H9 (cell line): ENCODE measurements at regions not wholly inside any gene's neighbourhood (a gene's known extent, or its start where the extent isn't known, plus 50 kb on each side); places are given as distances from the start of the nearest gene placed in this dataset.

ENCODE experiments used
- DNase-seq: peaks from one replicate; pipeline ENCODE4 v3.0.0-alpha.2; 2017
- H2AFZ ChIP-seq: one replicate; pipeline ENCODE4 v1.6.1; 2013; ENCODE audit warnings: mild to moderate bottlenecking, low read length, control low read depth, moderate library complexity
- H2AK5ac ChIP-seq: 2 replicates; pipeline ENCODE4 v1.6.1; 2013; ENCODE audit warnings: low read length, control low read depth, mixed read lengths; ENCODE audit not compliant: insufficient read length
- H2BK120ac ChIP-seq: one replicate; pipeline ENCODE4 v1.6.1; 2013; ENCODE audit warnings: low read depth, mild to moderate bottlenecking, low read length, control low read depth, inconsistent platforms; ENCODE audit not compliant: poor library complexity, severe bottlenecking
- H2BK12ac ChIP-seq: 2 replicates; pipeline ENCODE4 v1.6.1; 2013; ENCODE audit warnings: low read length, control low read depth, mixed read lengths, low read depth; ENCODE audit not compliant: insufficient read length
- H2BK15ac ChIP-seq: 2 replicates; pipeline ENCODE4 v1.6.1; 2013; ENCODE audit warnings: low read depth, low read length, control low read depth
- H2BK20ac ChIP-seq: one replicate; pipeline ENCODE4 v1.6.1; 2013; ENCODE audit warnings: low read depth, mild to moderate bottlenecking, low read length, control low read depth, inconsistent platforms; ENCODE audit not compliant: poor library complexity, severe bottlenecking
- H2BK5ac ChIP-seq: 2 replicates; pipeline ENCODE4 v1.6.1; 2013; ENCODE audit warnings: low read length, control low read depth, mixed read lengths; ENCODE audit not compliant: insufficient read length
- H3K14ac ChIP-seq: 2 replicates; pipeline ENCODE4 v1.6.1; 2013; ENCODE audit warnings: low read length, control low read depth; ENCODE audit not compliant: insufficient read depth
- H3K18ac ChIP-seq: 2 replicates; pipeline ENCODE4 v1.6.1; 2013; ENCODE audit warnings: low read depth, mild to moderate bottlenecking, mixed read lengths, low read length, control low read depth; ENCODE audit not compliant: insufficient read length
- H3K23ac ChIP-seq: 2 replicates; pipeline ENCODE4 v1.6.1; 2013; ENCODE audit warnings: low read length, control low read depth, mixed read lengths, low read depth; ENCODE audit not compliant: insufficient read length
- H3K23me2 ChIP-seq: 2 replicates; pipeline ENCODE4 v1.6.1; 2013; ENCODE audit warnings: low read depth, mild to moderate bottlenecking, mixed read lengths, low read length, control low read depth; ENCODE audit not compliant: insufficient read length, poor library complexity, severe bottlenecking
- H3K27ac ChIP-seq: 2 replicates; pipeline ENCODE4 v1.5.1; 2013; ENCODE audit warnings: low read length, control low read depth, mixed read lengths, low read depth; ENCODE audit not compliant: insufficient read length
- H3K27me3 ChIP-seq: 2 replicates; pipeline ENCODE4 v1.6.1; 2013; ENCODE audit warnings: low read length, control low read depth, inconsistent platforms; ENCODE audit not compliant: insufficient read depth
- H3K4ac ChIP-seq: 2 replicates; pipeline ENCODE4 v1.6.1; 2013; ENCODE audit warnings: low read depth, mild to moderate bottlenecking, control low read depth, inconsistent platforms, low read length, moderate library complexity
- H3K4me1 ChIP-seq: 2 replicates; pipeline ENCODE4 v1.6.1; 2013; ENCODE audit warnings: low read length, control low read depth, inconsistent platforms; ENCODE audit not compliant: insufficient read depth
- H3K4me2 ChIP-seq: 2 replicates; pipeline ENCODE4 v1.6.1; 2013; ENCODE audit warnings: low read length, control low read depth, mixed read lengths; ENCODE audit not compliant: insufficient read length, insufficient read depth
- H3K56ac ChIP-seq: 2 replicates; pipeline ENCODE4 v1.6.1; 2013; ENCODE audit warnings: low read depth, mild to moderate bottlenecking, mixed read lengths, low read length, control low read depth; ENCODE audit not compliant: insufficient read length
- H3K79me1 ChIP-seq: 2 replicates; pipeline ENCODE4 v1.6.1; 2013; ENCODE audit warnings: low read depth, mild to moderate bottlenecking, moderate library complexity, low read length, control low read depth, inconsistent platforms; ENCODE audit not compliant: insufficient read depth, poor library complexity, severe bottlenecking
- H3K79me2 ChIP-seq: 2 replicates; pipeline ENCODE4 v1.6.1; 2013; ENCODE audit warnings: low read length, control low read depth, inconsistent platforms; ENCODE audit not compliant: insufficient read depth
- H3K9ac ChIP-seq: 2 replicates; pipeline ENCODE4 v1.6.1; 2013; ENCODE audit warnings: low read length, control low read depth, mixed read lengths; ENCODE audit not compliant: insufficient read length; ENCODE audit errors: extremely low read depth
- H3K9me3 ChIP-seq: one replicate; pipeline ENCODE4 v1.6.1; 2013; ENCODE audit warnings: low read depth, low read length, inconsistent platforms; ENCODE audit not compliant: control insufficient read depth
- H3T11ph ChIP-seq: one replicate; pipeline ENCODE4 v1.6.1; 2013; ENCODE audit warnings: mild to moderate bottlenecking, low read length, control low read depth, inconsistent platforms
- H4K20me1 ChIP-seq: one replicate; pipeline ENCODE4 v1.6.1; 2013; ENCODE audit not compliant: control insufficient read depth, insufficient read length, insufficient read depth
- H4K5ac ChIP-seq: 2 replicates; pipeline ENCODE4 v1.6.1; 2013; ENCODE audit warnings: low read depth, mild to moderate bottlenecking, mixed read lengths, low read length, control low read depth; ENCODE audit not compliant: insufficient read length
- H4K8ac ChIP-seq: replicated peaks from 2 replicates; pipeline ENCODE4 v1.6.1; 2013; ENCODE audit warnings: low read length, control low read depth, mixed read lengths, low read depth; ENCODE audit not compliant: insufficient read length
- H4K91ac ChIP-seq: 2 replicates; pipeline ENCODE4 v1.6.1; 2013; ENCODE audit warnings: low read depth, mild to moderate bottlenecking, moderate library complexity, mixed read lengths, low read length, control low read depth; ENCODE audit not compliant: insufficient read length
- H3K27ac Mint-ChIP-seq, 3 experiments: 2 replicates in 2 of 3; 3 replicates in 1 of 3; pipeline ENCODE4 v1.8.0; 2020 to 2021; ENCODE audit warnings: mixed read lengths in 3 of 3, mild to moderate bottlenecking in 1 of 3, moderate library complexity in 1 of 3
- H3K27me3 Mint-ChIP-seq: 2 replicates; pipeline ENCODE4 v1.8.0; 2021; ENCODE audit warnings: low read depth, mild to moderate bottlenecking, moderate library complexity, mixed read lengths
- H3K36me3 Mint-ChIP-seq, 3 experiments: 2 replicates in 2 of 3; 3 replicates in 1 of 3; pipeline ENCODE4 v1.8.0; 2020 to 2021; ENCODE audit warnings: low read depth in 3 of 3, mixed read lengths in 3 of 3; ENCODE audit not compliant: insufficient read depth in 1 of 3
- H3K4me1 Mint-ChIP-seq, 2 experiments: 2 replicates each; pipeline ENCODE4 v1.8.0; 2020; ENCODE audit warnings: mixed read lengths in 2 of 2
- H3K4me3 Mint-ChIP-seq, 2 experiments: 2 replicates in 1 of 2; 3 replicates in 1 of 2; pipeline ENCODE4 v1.8.0; 2020 to 2021; ENCODE audit warnings: mild to moderate bottlenecking in 2 of 2, mixed read lengths in 2 of 2, moderate library complexity in 1 of 2
- H3K9me3 Mint-ChIP-seq, 2 experiments: 2 replicates in 1 of 2; 3 replicates in 1 of 2; pipeline ENCODE4 v1.8.0; 2020; ENCODE audit warnings: mild to moderate bottlenecking in 2 of 2, mixed read lengths in 2 of 2, moderate library complexity in 1 of 2
- CTCF ChIP-seq: fragments of 200-600 bp; sonication (generic); conservative IDR thresholded peaks from 3 replicates; pipeline ENCODE4 v1.8.0; 2021; ENCODE audit warnings: antibody characterized with exemption, mild to moderate bottlenecking
- WGBS: extraction: QIAGEN DNeasy Blood & Tissue Kit; methylation state at CpG from one replicate; pipeline ENCODE4 v1.1.7; 2013; ENCODE audit warnings: missing lambda C conversion rate, low lambda C conversion rate, mixed read lengths; ENCODE audit not compliant: insufficient read length; ENCODE audit errors: extremely low coverage; 5-methylcytosine and 5-hydroxymethylcytosine counted together

- H3K36me3 Mint-ChIP-seq, result no peaks in the 10 kb centered on the region
- H3K9me3 Mint-ChIP-seq, result 0 out of 5 replicates have a peak, but pooled peaks cover 0 to 3% of the 10 kb centered on the region in 2 experiments
These were observed 147.7 kb downstream of the DCK start for GRCh38 chr4:71141125-71141524.

More at GRCh38 chr4:71141125-71141524, 147.7 kb downstream of the DCK start:
- no peak overlapping the region for H4K5ac ChIP-seq
- no peaks in the 10 kb centered on the region for H3K79me2 ChIP-seq
- H2BK12ac ChIP-seq, result no peak overlapping the region
- no CpG with 5 or more reads among the region's 1 CpG for WGBS
- no peak for TF ChIP-seq CTCF
- H3K23me2 ChIP-seq, result no peaks in the 10 kb centered on the region
- no peak overlapping the region for H3K23ac ChIP-seq
- H2BK120ac ChIP-seq, result no peak overlapping the region
- H3K14ac ChIP-seq, result no peak overlapping the region
- H3K27ac Mint-ChIP-seq, result no peak overlapping the region
- H3K4me1 Mint-ChIP-seq, result no peaks in the 10 kb centered on the region
- no peak overlapping the region for H3K4me2 ChIP-seq
- H3T11ph ChIP-seq, result no peak overlapping the region
- no peak overlapping the region for H2BK20ac ChIP-seq
- H3K27me3 ChIP-seq, result no peaks in the 10 kb centered on the region
- H2BK15ac ChIP-seq, result no peak overlapping the region
- H3K27me3 Mint-ChIP-seq, result no peaks in the 10 kb centered on the region; the same call in 1 of the 2 replicates
- no peak overlapping the region for H3K9ac ChIP-seq
- no peak overlapping the region for H2AK5ac ChIP-seq
- H3K27ac ChIP-seq, result no peak overlapping the region
- H2AFZ ChIP-seq, result no peak overlapping the region
- H3K4me3 Mint-ChIP-seq, result no peak overlapping the region
- H4K20me1 ChIP-seq, result no peaks in the 10 kb centered on the region
- H3K4me1 ChIP-seq, result no peaks in the 10 kb centered on the region
- no peak overlapping the region for H3K18ac ChIP-seq
- H2BK5ac ChIP-seq, result no peak overlapping the region
- no peak for DNase-seq
- H3K4ac ChIP-seq, result no peak overlapping the region
- H4K8ac ChIP-seq, result no peak overlapping the region
- no peaks in the 10 kb centered on the region for H3K79me1 ChIP-seq
- H4K91ac ChIP-seq, result no peak overlapping the region
- no peak overlapping the region for H3K56ac ChIP-seq
- no peaks in the 10 kb centered on the region for H3K9me3 ChIP-seq
